ENCODE measurements at regions not wholly inside any gene's neighbourhood (a gene's known extent, or its start where the extent isn't known, plus 50 kb on each side); places are given as distances from the start of the nearest gene placed in this dataset.

DNA sequence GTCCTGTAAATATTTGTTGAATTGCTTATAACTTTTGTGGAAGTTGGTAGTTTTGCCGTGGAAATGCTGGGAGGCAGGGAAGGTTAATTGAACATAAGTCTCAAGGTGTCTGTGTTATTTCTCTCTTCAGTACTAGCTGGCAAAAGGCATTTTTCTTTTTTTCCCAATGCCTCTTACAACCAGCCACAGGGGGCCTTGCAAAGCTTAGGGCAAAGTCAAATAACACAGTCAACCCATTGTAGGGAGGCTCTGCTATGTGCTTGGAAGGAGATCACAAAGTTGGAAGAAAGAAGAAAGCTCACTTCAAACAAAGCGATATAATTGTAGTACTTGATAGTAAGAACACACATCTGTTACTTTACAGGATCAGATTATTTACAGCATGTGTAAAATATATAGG is 802.6 kb downstream of the PDHA2 start:
- TF ChIP-seq, protein P1, sequence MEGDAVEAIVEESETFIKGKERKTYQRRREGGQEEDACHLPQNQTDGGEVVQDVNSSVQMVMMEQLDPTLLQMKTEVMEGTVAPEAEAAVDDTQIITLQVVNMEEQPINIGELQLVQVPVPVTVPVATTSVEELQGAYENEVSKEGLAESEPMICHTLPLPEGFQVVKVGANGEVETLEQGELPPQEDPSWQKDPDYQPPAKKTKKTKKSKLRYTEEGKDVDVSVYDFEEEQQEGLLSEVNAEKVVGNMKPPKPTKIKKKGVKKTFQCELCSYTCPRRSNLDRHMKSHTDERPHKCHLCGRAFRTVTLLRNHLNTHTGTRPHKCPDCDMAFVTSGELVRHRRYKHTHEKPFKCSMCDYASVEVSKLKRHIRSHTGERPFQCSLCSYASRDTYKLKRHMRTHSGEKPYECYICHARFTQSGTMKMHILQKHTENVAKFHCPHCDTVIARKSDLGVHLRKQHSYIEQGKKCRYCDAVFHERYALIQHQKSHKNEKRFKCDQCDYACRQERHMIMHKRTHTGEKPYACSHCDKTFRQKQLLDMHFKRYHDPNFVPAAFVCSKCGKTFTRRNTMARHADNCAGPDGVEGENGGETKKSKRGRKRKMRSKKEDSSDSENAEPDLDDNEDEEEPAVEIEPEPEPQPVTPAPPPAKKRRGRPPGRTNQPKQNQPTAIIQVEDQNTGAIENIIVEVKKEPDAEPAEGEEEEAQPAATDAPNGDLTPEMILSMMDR (conservative IDR thresholded peaks at IDR 0.05; ENCODE audit: low read length), result no peak
- no peak for TF ChIP-seq EZH2phosphoT487 (IDR thresholded peaks at IDR 0.05; ENCODE audit: borderline replicate concordance, low read depth, low read length)

Data from OCI-LY7 (cell line).